ENCODE measurements at regions not wholly inside any gene's neighbourhood (a gene's known extent, or its start where the extent isn't known, plus 50 kb on each side); places are given as distances from the start of the nearest gene placed in this dataset.
"Not testable (repeated sequence)": the region's sequence is repeated elsewhere in the genome, so short reads cannot be mapped to it uniquely, and the experiment has no call there.

DNA sequence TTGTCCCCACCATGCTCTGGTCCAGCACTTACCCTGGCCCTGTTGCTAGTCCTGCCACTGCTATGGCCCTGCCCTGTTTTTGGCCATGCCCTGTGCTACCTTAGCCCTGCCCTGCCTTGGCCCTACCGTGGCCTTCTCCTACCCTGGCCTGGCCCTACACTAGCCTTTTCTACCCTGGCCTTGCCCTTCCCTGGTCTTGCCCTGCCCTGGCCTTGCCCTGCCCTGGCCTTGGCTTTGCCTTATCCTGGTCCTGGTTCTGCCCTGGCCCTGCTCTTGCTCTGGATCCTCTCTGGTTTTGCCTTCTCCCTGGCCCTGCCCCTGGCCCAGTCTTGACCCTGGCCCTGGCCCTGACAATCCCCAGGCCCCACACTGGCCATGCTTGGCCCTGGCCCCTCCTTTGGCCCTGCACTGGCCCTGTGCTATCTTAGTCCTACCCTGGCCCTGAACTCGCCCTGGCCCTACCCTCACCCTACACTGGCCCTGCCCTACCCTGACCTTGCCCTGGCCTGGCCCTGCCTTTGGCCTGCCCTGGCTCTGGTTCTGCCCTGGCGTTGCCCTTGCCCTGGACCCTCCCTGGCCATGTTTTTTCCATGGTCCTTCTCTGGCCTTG is 235.0 kb downstream of the GOLGA6L6 start:
- H4K20me1 ChIP-seq (ENCODE audit: insufficient read depth, low read length); H3K4me2 ChIP-seq (ENCODE audit: low read length); H3F3A ChIP-seq (ENCODE audit: insufficient read depth, low read length); H3K27me3 ChIP-seq (ENCODE audit: insufficient read depth, low read length); H3K4me1 ChIP-seq (ENCODE audit: insufficient read depth, low read length, severe bottlenecking); H3K27ac ChIP-seq (ENCODE audit: low read depth, low read length, poor library complexity, severe bottlenecking); H3K9me2 ChIP-seq (ENCODE audit: low read depth, low read length); H3K36me3 ChIP-seq (ENCODE audit: insufficient read depth, low read length); H3K9ac ChIP-seq (ENCODE audit: low read length); H3K79me2 ChIP-seq (ENCODE audit: insufficient read depth, low read length); H3K9me3 ChIP-seq (ENCODE audit: low read length); H2AFZ ChIP-seq (ENCODE audit: low read length); H3K4me3 ChIP-seq (ENCODE audit: low read depth, low read length, poor library complexity, severe bottlenecking): not testable (repeated sequence)

DNA sequence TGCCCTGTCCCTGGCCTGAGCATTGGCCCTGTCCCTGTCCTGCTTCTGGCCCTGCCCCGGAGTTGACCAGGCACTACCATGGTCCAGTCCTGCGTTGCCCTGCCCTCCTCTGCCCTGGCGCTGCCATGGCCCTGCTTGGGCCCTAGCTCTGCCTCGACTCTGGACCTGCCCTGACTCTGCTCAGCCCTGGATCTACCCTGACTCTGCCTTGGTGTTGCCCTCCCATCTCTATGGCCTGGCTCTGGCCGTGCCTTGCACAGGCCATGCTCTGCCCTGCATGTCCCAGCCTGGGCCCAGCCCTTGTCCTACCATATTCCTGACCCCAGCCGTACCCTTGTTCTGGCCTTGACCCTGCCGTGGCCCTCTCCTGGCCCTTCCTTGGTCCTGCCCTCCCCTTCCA is 235.7 kb downstream of the GOLGA6L6 start:
- not testable (repeated sequence) for H3K9me3 ChIP-seq (ENCODE audit: low read length); H4K20me1 ChIP-seq (ENCODE audit: insufficient read depth, low read length); H3K4me3 ChIP-seq (ENCODE audit: low read depth, low read length, poor library complexity, severe bottlenecking)

DNA sequence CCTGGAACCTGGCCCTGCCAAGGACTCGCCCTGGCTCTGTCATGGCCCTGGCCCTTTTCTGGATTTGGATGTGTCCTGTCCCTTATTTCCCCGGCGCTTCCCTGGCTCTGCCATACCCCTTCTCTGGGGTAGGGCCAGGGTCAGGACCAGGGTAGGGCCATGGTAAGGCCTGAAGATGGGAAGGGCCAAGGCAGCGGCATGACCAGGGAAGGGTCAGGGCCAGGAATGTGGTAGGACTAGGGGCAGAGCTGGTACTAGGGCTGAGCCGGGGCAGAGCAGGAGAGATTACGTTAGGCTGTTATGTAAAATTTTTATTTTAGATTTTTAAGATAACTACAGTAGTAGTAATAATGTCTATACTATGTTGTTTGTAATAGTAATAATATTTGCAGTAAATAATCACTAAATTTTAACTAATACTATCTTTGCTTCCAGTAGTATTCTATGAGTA is 236.6 kb downstream of the GOLGA6L6 start:
- H3K4me2 ChIP-seq (ENCODE audit: low read length); H3K9me2 ChIP-seq (ENCODE audit: low read depth, low read length); H3K27ac ChIP-seq (ENCODE audit: low read depth, low read length, poor library complexity, severe bottlenecking); H3K36me3 ChIP-seq (ENCODE audit: insufficient read depth, low read length); H3K4me1 ChIP-seq (ENCODE audit: insufficient read depth, low read length, severe bottlenecking); H3K4me3 ChIP-seq (ENCODE audit: low read depth, low read length, poor library complexity, severe bottlenecking); H4K20me1 ChIP-seq (ENCODE audit: insufficient read depth, low read length); H3K9me3 ChIP-seq (ENCODE audit: low read length); H3K9ac ChIP-seq (ENCODE audit: low read length); H2AFZ ChIP-seq (ENCODE audit: low read length); H3K79me2 ChIP-seq (ENCODE audit: insufficient read depth, low read length); H3K27me3 ChIP-seq (ENCODE audit: insufficient read depth, low read length); H3F3A ChIP-seq (ENCODE audit: insufficient read depth, low read length): not testable (repeated sequence)

More for the DNA sequence above, 235.7 kb downstream of the GOLGA6L6 start:
- not testable (repeated sequence) for H3K36me3 ChIP-seq (ENCODE audit: insufficient read depth, low read length); H3K4me1 ChIP-seq (ENCODE audit: insufficient read depth, low read length, severe bottlenecking); H3K9ac ChIP-seq (ENCODE audit: low read length); H3K79me2 ChIP-seq (ENCODE audit: insufficient read depth, low read length); H3K27me3 ChIP-seq (ENCODE audit: insufficient read depth, low read length); H3K27ac ChIP-seq (ENCODE audit: low read depth, low read length, poor library complexity, severe bottlenecking); H3K4me2 ChIP-seq (ENCODE audit: low read length); H3K9me2 ChIP-seq (ENCODE audit: low read depth, low read length); H2AFZ ChIP-seq (ENCODE audit: low read length); H3F3A ChIP-seq (ENCODE audit: insufficient read depth, low read length)

DNA sequence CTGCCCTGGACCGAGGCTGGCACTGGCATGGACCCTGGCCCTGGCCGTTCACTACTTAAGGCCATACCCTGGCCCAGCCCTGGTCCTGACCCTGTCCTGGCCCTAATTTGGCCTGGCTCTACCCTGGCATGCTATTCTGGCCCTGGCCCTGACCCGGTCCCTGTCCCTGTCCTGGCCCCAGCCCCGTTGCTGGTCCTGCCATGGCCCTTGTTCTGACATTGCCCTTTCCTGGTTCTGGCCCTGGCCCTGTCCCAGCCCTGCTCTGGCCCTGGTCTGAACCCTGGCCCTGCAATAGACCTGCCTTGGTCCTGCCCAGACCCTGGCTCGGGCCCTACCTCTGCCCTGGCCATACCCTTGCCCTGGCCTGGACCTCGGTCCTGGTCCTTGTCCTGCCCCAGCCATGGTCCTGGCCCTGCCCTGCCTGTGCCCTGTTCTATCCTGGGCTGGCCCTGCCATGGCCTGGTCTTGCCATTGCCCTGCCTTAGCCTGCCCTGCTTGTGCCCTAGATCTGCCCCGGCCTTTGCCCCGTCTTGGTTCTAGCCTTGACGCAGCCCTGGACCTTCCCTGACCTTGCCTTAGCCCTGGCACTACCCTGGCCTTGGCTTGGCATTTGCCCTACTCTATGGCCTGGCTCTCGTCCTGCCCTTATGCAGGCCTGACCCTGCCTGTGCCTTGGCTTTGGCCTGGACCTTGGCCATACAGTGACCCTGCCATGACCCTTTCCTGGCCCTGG is 237.2 kb downstream of the GOLGA6L6 start:
- not testable (repeated sequence) for H4K20me1 ChIP-seq (ENCODE audit: insufficient read depth, low read length); H3K79me2 ChIP-seq (ENCODE audit: insufficient read depth, low read length); H3K9me3 ChIP-seq (ENCODE audit: low read length); H3F3A ChIP-seq (ENCODE audit: insufficient read depth, low read length); H2AFZ ChIP-seq (ENCODE audit: low read length); H3K4me3 ChIP-seq (ENCODE audit: low read depth, low read length, poor library complexity, severe bottlenecking); H3K9me2 ChIP-seq (ENCODE audit: low read depth, low read length); H3K27me3 ChIP-seq (ENCODE audit: insufficient read depth, low read length); H3K4me1 ChIP-seq (ENCODE audit: insufficient read depth, low read length, severe bottlenecking); H3K9ac ChIP-seq (ENCODE audit: low read length); H3K36me3 ChIP-seq (ENCODE audit: insufficient read depth, low read length); H3K27ac ChIP-seq (ENCODE audit: low read depth, low read length, poor library complexity, severe bottlenecking); H3K4me2 ChIP-seq (ENCODE audit: low read length)

DNA sequence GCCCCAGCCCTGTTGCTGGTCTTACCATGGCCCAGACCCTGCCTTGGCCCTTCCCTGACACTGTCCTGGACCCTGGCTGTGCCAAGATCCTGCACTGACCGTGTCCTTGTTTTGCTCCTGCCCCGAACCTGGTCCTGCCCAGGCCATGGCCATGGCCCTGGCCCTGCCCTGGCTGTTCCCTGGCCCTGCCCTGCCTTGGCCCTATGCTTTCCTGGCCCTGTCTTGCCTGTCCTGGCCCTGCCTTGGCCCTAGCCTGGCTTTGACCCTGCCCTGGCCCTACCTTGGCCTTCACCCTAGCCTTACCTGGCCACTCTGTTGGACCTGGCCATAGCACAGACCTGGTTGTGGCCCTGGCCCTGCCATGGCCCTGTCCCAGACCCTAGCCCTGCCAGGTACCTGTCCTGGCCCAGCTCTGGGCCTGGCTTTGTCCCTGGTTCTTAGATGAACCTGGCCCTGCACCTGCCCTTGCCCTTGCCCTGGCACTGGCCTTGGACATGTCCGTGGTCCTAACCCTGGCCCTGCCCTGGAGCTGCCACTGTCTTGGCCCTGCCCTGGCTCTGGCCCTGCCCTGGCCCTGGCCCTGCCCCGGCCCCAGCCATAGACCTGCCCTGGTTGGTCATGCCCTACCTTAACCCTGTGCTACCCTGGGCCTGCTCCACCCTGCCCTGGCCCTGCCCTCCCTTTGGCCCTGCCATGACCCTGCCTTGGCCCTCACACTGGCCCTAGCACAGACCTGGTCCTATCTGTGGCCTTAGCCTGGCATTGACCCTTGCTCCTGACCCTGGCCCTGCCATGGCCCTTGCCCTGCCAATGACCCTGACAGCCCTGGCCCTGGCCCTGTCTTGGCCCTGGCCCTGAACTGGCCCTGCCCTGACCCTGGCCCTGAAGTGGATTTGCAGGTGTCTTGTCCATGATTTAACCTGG is 238.1 kb downstream of the GOLGA6L6 start:
- H3K9me3 ChIP-seq (ENCODE audit: low read length); H3K9me2 ChIP-seq (ENCODE audit: low read depth, low read length); H3K4me3 ChIP-seq (ENCODE audit: low read depth, low read length, poor library complexity, severe bottlenecking); H3K27me3 ChIP-seq (ENCODE audit: insufficient read depth, low read length); H3K9ac ChIP-seq (ENCODE audit: low read length); H3F3A ChIP-seq (ENCODE audit: insufficient read depth, low read length); H2AFZ ChIP-seq (ENCODE audit: low read length); H3K4me1 ChIP-seq (ENCODE audit: insufficient read depth, low read length, severe bottlenecking); H3K4me2 ChIP-seq (ENCODE audit: low read length); H4K20me1 ChIP-seq (ENCODE audit: insufficient read depth, low read length); H3K36me3 ChIP-seq (ENCODE audit: insufficient read depth, low read length); H3K27ac ChIP-seq (ENCODE audit: low read depth, low read length, poor library complexity, severe bottlenecking); H3K79me2 ChIP-seq (ENCODE audit: insufficient read depth, low read length): not testable (repeated sequence)

DNA sequence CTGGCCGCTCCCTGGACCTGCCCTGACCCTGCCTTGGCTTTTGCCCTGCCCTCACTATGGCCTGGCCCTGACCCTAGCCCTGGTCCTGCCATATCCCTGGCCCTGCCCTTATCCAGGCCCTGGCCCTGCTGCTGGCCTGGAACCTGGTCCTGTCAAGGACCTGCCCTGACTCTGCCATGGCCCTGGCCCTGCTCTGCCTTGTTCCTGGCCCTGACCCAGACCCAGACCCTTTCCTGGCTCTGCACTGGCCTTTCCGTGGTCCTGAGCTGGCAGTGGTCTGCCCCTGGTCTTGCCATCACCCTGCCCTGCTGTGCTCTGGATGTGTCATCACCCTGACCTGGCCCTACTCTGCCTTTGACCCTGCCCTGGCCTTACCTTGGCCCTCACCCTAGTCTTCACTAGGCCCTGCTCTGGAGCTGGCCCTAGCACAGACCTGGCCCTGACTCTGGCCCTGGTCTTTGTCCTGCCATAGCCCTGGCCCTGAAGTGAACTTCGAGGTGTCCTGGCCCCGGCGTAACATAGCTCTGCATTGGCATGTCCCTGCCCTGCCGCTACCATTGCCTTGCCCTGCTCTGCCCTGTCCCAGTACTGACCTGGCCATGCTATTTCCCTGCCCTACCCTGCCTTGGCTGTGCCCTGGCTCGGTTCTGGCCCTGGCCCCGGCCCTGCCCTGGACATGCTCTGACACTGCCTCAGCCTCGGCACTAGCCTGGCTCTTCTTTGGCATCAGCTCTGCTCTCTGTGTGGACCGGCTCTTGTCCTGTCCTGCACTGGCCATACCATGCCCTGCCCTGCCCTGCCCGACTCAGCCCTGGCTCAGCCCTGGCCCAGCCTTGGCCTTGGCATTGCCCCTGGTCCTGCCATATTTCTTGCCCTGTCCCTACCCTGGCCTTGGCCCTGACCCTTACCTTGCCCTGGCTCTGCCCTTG is 239.2 kb downstream of the GOLGA6L6 start:
- H3K27ac ChIP-seq (ENCODE audit: low read depth, low read length, poor library complexity, severe bottlenecking); H3K4me3 ChIP-seq (ENCODE audit: low read depth, low read length, poor library complexity, severe bottlenecking); H3K79me2 ChIP-seq (ENCODE audit: insufficient read depth, low read length); H3K9ac ChIP-seq (ENCODE audit: low read length); H3F3A ChIP-seq (ENCODE audit: insufficient read depth, low read length); H3K9me3 ChIP-seq (ENCODE audit: low read length); H2AFZ ChIP-seq (ENCODE audit: low read length); H4K20me1 ChIP-seq (ENCODE audit: insufficient read depth, low read length); H3K36me3 ChIP-seq (ENCODE audit: insufficient read depth, low read length); H3K4me2 ChIP-seq (ENCODE audit: low read length); H3K4me1 ChIP-seq (ENCODE audit: insufficient read depth, low read length, severe bottlenecking); H3K27me3 ChIP-seq (ENCODE audit: insufficient read depth, low read length); H3K9me2 ChIP-seq (ENCODE audit: low read depth, low read length): not testable (repeated sequence)
